IMR-90 (cell line): ENCODE measurements at regions not wholly inside any gene's neighbourhood (a gene's known extent, or its start where the extent isn't known, plus 50 kb on each side); places are given as distances from the start of the nearest gene placed in this dataset.

Source experiments
- ATAC-seq: fragments of 200-7000 bp; cut with Tn5 transposase; 2 replicates; pipeline ENCODE4 v1.9.1; 2020; ENCODE audit warnings: low read depth, mild to moderate bottlenecking, moderate library complexity
- BruUV-seq: library from RNA; stranded (reverse); fragments of 400-500 nt; replicated peaks from 2 replicates; lab custom pipeline; 2021; lab: Mats Ljungman, UMichigan
- CTCF ChIA-PET: fragments of 300-600 bp; formaldehyde crosslinking; extraction: SDS; loops from one replicate; lab custom pipeline; 2021; ENCODE audit warnings: antibody characterized with exemption; lab: Yijun Ruan, JAX
- POLR2A ChIA-PET: fragments of 300-600 bp; sonication (Branson Sonifier 250); formaldehyde crosslinking; loops from one replicate; lab custom pipeline; 2022; ENCODE audit warnings: antibody characterized with exemption; ENCODE audit not compliant: unreplicated experiment; lab: Charles Lee
- DNase-seq: peaks from one replicate; pipeline ENCODE4 v3.0.0; 2013
- H2AFZ ChIP-seq: replicated peaks from 2 replicates; pipeline ENCODE3; 2013; ENCODE audit warnings: low read length, mild to moderate bottlenecking; ENCODE audit not compliant: poor library complexity
- H2AK5ac ChIP-seq: 2 replicates; pipeline ENCODE4 v1.6.1; 2013; ENCODE audit warnings: low read depth, low read length, inconsistent platforms
- H2AK9ac ChIP-seq: replicated peaks from 2 replicates; pipeline ENCODE3; 2013; ENCODE audit warnings: mild to moderate bottlenecking, low read depth, low read length, moderate library complexity; ENCODE audit not compliant: poor library complexity
- H2BK120ac ChIP-seq: 2 replicates; pipeline ENCODE4 v1.6.1; 2013; ENCODE audit warnings: low read depth, low read length, inconsistent platforms
- H2BK15ac ChIP-seq: 3 replicates; pipeline ENCODE4 v1.6.1; 2013; ENCODE audit warnings: low read depth, low read length, inconsistent platforms
- H2BK20ac ChIP-seq: 2 replicates; pipeline ENCODE4 v1.6.1; 2013; ENCODE audit warnings: low read depth, mild to moderate bottlenecking, inconsistent platforms, low read length, moderate library complexity
- H2BK5ac ChIP-seq: 2 replicates; pipeline ENCODE4 v1.6.1; 2013; ENCODE audit warnings: mild to moderate bottlenecking, low read depth, low read length, inconsistent platforms; ENCODE audit not compliant: poor library complexity, severe bottlenecking
- H3K14ac ChIP-seq: replicated peaks from 2 replicates; pipeline ENCODE4 v1.6.1; 2013; ENCODE audit warnings: low read depth, low read length, inconsistent platforms
- H3K18ac ChIP-seq: 2 replicates; pipeline ENCODE4 v1.6.1; 2013; ENCODE audit warnings: low read depth, low read length, control low read depth
- H3K23ac ChIP-seq: 2 replicates; pipeline ENCODE4 v1.6.1; 2013; ENCODE audit warnings: low read depth, low read length, inconsistent platforms
- H3K27ac ChIP-seq: 2 replicates; pipeline ENCODE4 v1.5.1; 2013; ENCODE audit warnings: mild to moderate bottlenecking, control low read depth, low read length; ENCODE audit not compliant: insufficient read depth
- H3K27me3 ChIP-seq: 2 replicates; pipeline ENCODE4 v1.6.1; 2013; ENCODE audit warnings: low read length; ENCODE audit not compliant: control insufficient read depth, insufficient read depth
- H3K36me3 ChIP-seq: 2 replicates; pipeline ENCODE4 v1.6.1; 2013; ENCODE audit warnings: low read length, mixed read lengths; ENCODE audit not compliant: control insufficient read depth, insufficient read depth
- H3K4ac ChIP-seq: 2 replicates; pipeline ENCODE4 v1.6.1; 2013; ENCODE audit warnings: low read depth, low read length, inconsistent platforms
- H3K4me1 ChIP-seq: 2 replicates; pipeline ENCODE4 v1.6.1; 2013; ENCODE audit warnings: low read length, mixed read lengths; ENCODE audit not compliant: control insufficient read depth, insufficient read depth
- H3K4me2 ChIP-seq: 2 replicates; pipeline ENCODE4 v1.6.1; 2013; ENCODE audit warnings: low read depth, mild to moderate bottlenecking, control low read depth, low read length, moderate library complexity
- H3K4me3 ChIP-seq: 2 replicates; pipeline ENCODE4 v1.5.1; 2013; ENCODE audit warnings: low read depth, mild to moderate bottlenecking, control low read depth, low read length, moderate library complexity; ENCODE audit not compliant: insufficient read depth
- H3K56ac ChIP-seq: 2 replicates; pipeline ENCODE4 v1.6.1; 2013; ENCODE audit warnings: low read length, inconsistent platforms; ENCODE audit not compliant: insufficient read depth; ENCODE audit errors: extremely low read depth
- H3K79me1 ChIP-seq, 2 experiments: 2 replicates each; pipeline ENCODE4 v1.6.1; 2013; ENCODE audit warnings: low read length in 2 of 2, inconsistent platforms in 1 of 2, low read depth in 1 of 2
- H3K9ac ChIP-seq: 2 replicates; pipeline ENCODE4 v1.6.1; 2013; ENCODE audit warnings: low read depth, low read length, control low read depth
- H3K9me1 ChIP-seq: 2 replicates; pipeline ENCODE4 v1.6.1; 2013; ENCODE audit warnings: low read length, inconsistent platforms; ENCODE audit not compliant: insufficient read depth
- H3K9me3 ChIP-seq: 2 replicates; pipeline ENCODE4 v1.6.1; 2013; ENCODE audit warnings: low read length; ENCODE audit not compliant: control insufficient read depth, insufficient read depth
- H4K20me1 ChIP-seq: 2 replicates; pipeline ENCODE4 v1.6.1; 2013; ENCODE audit warnings: low read length, inconsistent platforms; ENCODE audit not compliant: insufficient read depth
- H4K5ac ChIP-seq: 2 replicates; pipeline ENCODE4 v1.6.1; 2013; ENCODE audit warnings: mild to moderate bottlenecking, low read depth, low read length, control low read depth
- H4K8ac ChIP-seq, 2 experiments: 2 replicates each; pipeline ENCODE4 v1.6.1; 2013; ENCODE audit warnings: low read depth in 2 of 2, low read length in 2 of 2, control low read depth in 1 of 2, inconsistent platforms in 1 of 2
- H4K91ac ChIP-seq: 2 replicates; pipeline ENCODE4 v1.6.1; 2013; ENCODE audit warnings: low read depth, low read length, inconsistent platforms; ENCODE audit not compliant: insufficient read depth
- WGBS, 2 experiments: methylation state at CpG; one replicate each; pipeline versions ENCODE4 v1.1.5 to v1.1.7; 2013; ENCODE audit warnings: missing lambda C conversion rate in 2 of 2; ENCODE audit not compliant: insufficient read length in 1 of 2; ENCODE audit errors: extremely low coverage in 2 of 2; 5-methylcytosine and 5-hydroxymethylcytosine counted together
- dilution Hi-C: fragments of 300-500 bp; cut with HindIII; formaldehyde crosslinking; loops from one replicate; pipeline ENCODE4 v1.14.3; 2018; ENCODE audit warnings: low sequenced_read_pairs; ENCODE audit not compliant: unreplicated experiment
- in situ Hi-C: fragments of 300-500 bp; cut with MboI; formaldehyde crosslinking; loops from 3 replicates; pipeline ENCODE4 v1.14.3; 2019; ENCODE audit warnings: low sequenced_read_pairs, inconsistent platforms, mixed read lengths
- intact Hi-C: fragments of 100-400 bp; cut with micrococcal nuclease; formaldehyde crosslinking; loops from 2 replicates; pipeline ENCODE4 v1.10.0; 2022
- TF ChIP-seq, protein P1 (sequence below): fragments of 150-350 bp; IDR thresholded peaks from 2 replicates; pipeline ENCODE4 v1.6.1; 2017; ENCODE audit warnings: mild to moderate bottlenecking, antibody characterized with exemption, low read length, low read depth

DNA sequence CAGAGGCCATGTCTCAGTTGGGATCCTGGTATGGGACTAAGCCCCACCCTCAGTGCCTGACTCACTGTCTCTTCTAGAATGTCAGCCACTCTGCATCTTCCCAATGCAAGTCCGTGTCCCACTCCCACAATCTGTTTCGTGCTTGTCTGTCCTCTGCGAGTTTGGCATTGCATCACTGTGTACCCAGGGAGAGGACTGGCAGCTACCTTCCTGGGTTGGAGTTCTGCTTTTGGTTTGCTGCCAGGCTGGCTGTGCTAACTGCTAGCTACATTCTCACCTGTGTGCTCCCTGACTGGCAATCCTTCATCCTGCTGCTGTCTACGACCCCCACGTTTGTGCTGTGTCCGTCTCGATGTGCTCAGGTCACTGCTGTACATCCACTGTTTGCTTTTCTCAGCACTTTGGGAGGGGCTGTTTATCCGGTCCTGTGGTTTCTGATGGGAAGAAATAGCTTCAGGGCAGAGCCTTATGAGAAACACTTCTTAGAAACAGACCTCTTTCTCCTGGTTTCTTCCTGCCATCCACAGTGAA is 56.0 kb upstream of the GLI3 start:
- H3K79me1 ChIP-seq = no peaks in the 10 kb centered on the region
- H3K4me2 ChIP-seq = no peak overlapping the region
- peaks cover 14% of the 10 kb centered on the region for H3K27me3 ChIP-seq
- H3K4ac ChIP-seq = no peak overlapping the region
- H2BK5ac ChIP-seq = no peak overlapping the region
- no peaks in the 10 kb centered on the region for H3K9me3 ChIP-seq
- no peak overlapping the region for H4K91ac ChIP-seq
- H3K4me1 ChIP-seq = no peaks in the 10 kb centered on the region
- H3K14ac ChIP-seq = no peak overlapping the region
- H3K18ac ChIP-seq = no peak overlapping the region
- no peaks in the 10 kb centered on the region for H3K36me3 ChIP-seq
- no peaks in the 10 kb centered on the region for H4K20me1 ChIP-seq
- no peak overlapping the region for H4K5ac ChIP-seq
- H2BK15ac ChIP-seq = no peak overlapping the region
- POLR2A ChIA-PET = no interaction called here
- H3K4me3 ChIP-seq = no peak overlapping the region
- no peak overlapping the region for H2BK120ac ChIP-seq
- TF ChIP-seq, protein P1, sequence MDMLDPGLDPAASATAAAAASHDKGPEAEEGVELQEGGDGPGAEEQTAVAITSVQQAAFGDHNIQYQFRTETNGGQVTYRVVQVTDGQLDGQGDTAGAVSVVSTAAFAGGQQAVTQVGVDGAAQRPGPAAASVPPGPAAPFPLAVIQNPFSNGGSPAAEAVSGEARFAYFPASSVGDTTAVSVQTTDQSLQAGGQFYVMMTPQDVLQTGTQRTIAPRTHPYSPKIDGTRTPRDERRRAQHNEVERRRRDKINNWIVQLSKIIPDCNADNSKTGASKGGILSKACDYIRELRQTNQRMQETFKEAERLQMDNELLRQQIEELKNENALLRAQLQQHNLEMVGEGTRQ = no peak
- in situ Hi-C loops = no loop called here
- ATAC-seq = no peak
- DNase-seq = no peak
- H3K9ac ChIP-seq = no peak overlapping the region
- WGBS, 2 experiments = 100% methylated on average over 1 of the region's 8 CpGs; no CpG with 5 or more reads in 1 of the 2 experiments
- BruUV-seq = no TSS peak
- no peak overlapping the region for H3K56ac ChIP-seq
- intact Hi-C loops = no loop called here
- no peak overlapping the region for H2BK20ac ChIP-seq
- H3K9me1 ChIP-seq = no peaks in the 10 kb centered on the region
- no peak overlapping the region for H2AFZ ChIP-seq
- no peak overlapping the region for H2AK5ac ChIP-seq
- dilution Hi-C loops = no loop called here
- no peak overlapping the region for H4K8ac ChIP-seq
- no peak overlapping the region for H3K27ac ChIP-seq
- CTCF ChIA-PET = no interaction called here
- H2AK9ac ChIP-seq = no peak overlapping the region
- no peak overlapping the region for H3K23ac ChIP-seq
